Tibial artery (tissue), 4 donors: ENCODE measurements at regions not wholly inside any gene's neighbourhood (a gene's known extent, or its start where the extent isn't known, plus 50 kb on each side); places are given as distances from the start of the nearest gene placed in this dataset.

Experiments
- DNase-seq, 2 donors: peaks; one replicate each; pipeline ENCODE4 v3.0.0-alpha.2; 2019
- H3K27ac ChIP-seq, 2 donors: fragments of 200-600 bp; sonication (generic) in 1 of 2; 1 replicate in 1 of 2; 2 replicates in 1 of 2; pipeline ENCODE4 v1.5.1; 2018 to 2019; ENCODE audit warnings: mild to moderate bottlenecking in 1 of 2
- H3K27me3 ChIP-seq, 2 donors: fragments of 200-600 bp; sonication (generic) in 1 of 2; one replicate each; pipeline versions ENCODE4 v1.5.1 to v1.6.0; 2016 to 2019
- H3K36me3 ChIP-seq, 3 donors: fragments of 200-600 bp; sonication (generic) in 2 of 3; one replicate each; pipeline ENCODE4 v1.5.1; 2016 to 2019; ENCODE audit warnings: mild to moderate bottlenecking in 2 of 3
- H3K4me1 ChIP-seq, 4 donors: fragments of 200-600 bp; sonication (generic) in 2 of 4; 1 replicate in 3 of 4; 2 replicates in 1 of 4; pipeline ENCODE4 v1.5.1; 2016 to 2019
- H3K4me3 ChIP-seq, 2 donors: fragments of 200-600 bp; sonication (generic) in 1 of 2; 1 replicate in 1 of 2; 2 replicates in 1 of 2; pipeline ENCODE4 v1.5.1; 2018 to 2019; ENCODE audit warnings: mild to moderate bottlenecking in 2 of 2
- H3K9me3 ChIP-seq, 3 donors: fragments of 200-600 bp; sonication (generic) in 1 of 3; one replicate each; pipeline ENCODE4 v1.5.1; 2016 to 2019
- intact Hi-C: fragments of 100-400 bp; cut with DNase I; formaldehyde crosslinking; loops from one replicate; pipeline ENCODE4 v1.15.0; 2023; ENCODE audit warnings: low total_unique reads
- TF ChIP-seq, protein P1 (sequence below), 2 experiments: fragments of 200-600 bp in 1 of 2; fragments of 450-650 bp in 1 of 2; IDR thresholded peaks; one replicate each; pipeline ENCODE4 v1.5.1; 2017 to 2019; ENCODE audit warnings: antibody characterized with exemption in 2 of 2, mild to moderate bottlenecking in 1 of 2, moderate library complexity in 1 of 2

DNA sequence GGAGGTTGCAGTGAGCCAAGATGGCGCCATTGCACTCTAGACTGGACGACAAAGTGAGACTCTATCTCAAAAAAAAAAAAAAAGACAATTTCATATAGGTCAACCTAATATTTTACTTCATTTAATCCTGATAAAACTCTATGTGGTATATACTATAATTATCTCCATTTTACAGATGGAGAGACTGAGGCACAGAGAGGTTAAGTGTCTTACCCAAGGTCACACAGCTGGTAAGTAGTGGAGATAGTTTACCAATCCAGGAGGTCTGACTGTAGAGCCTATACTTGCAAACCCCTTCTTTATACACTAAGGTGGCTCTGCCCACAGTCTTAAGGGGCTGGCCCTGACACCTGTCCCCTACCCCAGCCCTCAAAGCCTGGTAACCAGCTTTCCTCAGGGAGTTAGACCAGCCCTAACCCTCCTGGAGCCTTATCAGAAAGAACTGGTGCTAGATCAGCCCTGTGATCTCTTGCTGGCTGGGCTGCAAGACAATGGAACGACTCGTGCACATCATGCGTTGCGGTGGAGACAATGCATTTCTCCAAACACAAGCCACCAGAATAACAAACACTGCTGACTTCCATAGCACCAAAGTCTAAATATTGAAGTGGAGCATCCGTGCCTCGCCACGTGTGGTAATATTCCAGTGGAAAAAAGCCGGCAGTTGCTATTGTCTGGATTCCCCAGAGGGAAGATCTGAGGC lies 60.0 kb upstream of the SMAD3 start:
- Histone ChIP-seq H3K27me3 (no peaks in the 10 kb centered on the region), H3K4me1 (no peaks in the 10 kb centered on the region), H3K4me3 (no peak overlapping the region), H3K27ac (no peak overlapping the region), H3K9me3 (no peaks in the 10 kb centered on the region), H3K36me3 (no peaks in the 10 kb centered on the region)
- TF ChIP-seq, protein P1, sequence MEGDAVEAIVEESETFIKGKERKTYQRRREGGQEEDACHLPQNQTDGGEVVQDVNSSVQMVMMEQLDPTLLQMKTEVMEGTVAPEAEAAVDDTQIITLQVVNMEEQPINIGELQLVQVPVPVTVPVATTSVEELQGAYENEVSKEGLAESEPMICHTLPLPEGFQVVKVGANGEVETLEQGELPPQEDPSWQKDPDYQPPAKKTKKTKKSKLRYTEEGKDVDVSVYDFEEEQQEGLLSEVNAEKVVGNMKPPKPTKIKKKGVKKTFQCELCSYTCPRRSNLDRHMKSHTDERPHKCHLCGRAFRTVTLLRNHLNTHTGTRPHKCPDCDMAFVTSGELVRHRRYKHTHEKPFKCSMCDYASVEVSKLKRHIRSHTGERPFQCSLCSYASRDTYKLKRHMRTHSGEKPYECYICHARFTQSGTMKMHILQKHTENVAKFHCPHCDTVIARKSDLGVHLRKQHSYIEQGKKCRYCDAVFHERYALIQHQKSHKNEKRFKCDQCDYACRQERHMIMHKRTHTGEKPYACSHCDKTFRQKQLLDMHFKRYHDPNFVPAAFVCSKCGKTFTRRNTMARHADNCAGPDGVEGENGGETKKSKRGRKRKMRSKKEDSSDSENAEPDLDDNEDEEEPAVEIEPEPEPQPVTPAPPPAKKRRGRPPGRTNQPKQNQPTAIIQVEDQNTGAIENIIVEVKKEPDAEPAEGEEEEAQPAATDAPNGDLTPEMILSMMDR (IDR thresholded peaks at IDR 0.05) = no peak
- intact Hi-C loops = no loop called here
- no peak for DNase-seq

DNA sequence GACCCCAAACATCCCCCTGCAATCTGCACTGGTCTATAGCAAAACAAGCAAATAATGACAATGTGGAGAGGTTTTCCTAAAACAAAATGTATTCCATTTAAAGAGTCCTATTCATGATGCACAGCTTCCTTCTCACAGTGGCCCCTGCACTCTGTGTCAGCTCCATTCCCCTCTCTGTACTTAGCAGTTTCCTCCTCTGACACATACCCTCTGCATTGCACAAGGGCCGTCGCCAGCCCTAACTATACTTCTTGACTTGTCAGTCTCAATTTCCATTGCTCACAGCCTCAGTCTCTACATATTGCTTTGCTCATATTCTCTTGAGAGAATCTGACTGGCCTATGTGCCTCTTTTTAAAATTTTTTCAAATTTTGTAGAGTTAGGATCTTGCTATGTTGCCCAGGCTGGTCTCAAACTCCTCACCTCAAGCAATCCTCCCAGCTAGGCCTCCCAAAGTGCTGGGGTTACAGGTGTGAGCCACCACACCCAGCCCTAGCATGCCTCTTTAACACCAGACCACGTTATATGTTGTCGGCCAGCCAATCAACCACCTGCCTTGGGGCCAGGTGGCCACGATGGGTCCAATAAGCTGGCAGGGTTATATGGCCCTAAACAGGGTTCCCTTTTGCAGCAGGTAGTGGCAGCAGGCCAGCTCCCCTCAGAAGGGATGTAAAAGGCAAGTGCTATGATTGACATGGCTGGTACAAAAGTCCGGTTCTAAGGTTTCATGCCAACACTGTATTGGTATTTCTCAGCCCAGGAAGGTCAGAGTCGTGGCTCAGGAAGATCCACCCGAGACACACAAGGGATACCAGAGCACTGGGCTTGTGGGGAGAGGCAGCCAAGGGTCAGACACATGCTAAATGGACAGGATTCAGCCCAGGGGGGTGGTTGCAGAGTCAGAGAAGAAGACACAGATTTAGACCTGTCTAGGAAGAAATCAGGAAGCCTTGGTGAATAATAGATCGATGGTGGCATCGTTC lies 59.0 kb upstream of the SMAD3 start:
- Histone ChIP-seq H3K4me3 (no peak overlapping the region), H3K36me3 (no peaks in the 10 kb centered on the region), H3K27ac (no peak overlapping the region), H3K4me1 (no peaks in the 10 kb centered on the region), H3K27me3 (no peaks in the 10 kb centered on the region), H3K9me3 (no peaks in the 10 kb centered on the region)
- DNase-seq = no peak
- intact Hi-C loops = no loop called here
- TF ChIP-seq, protein P1 (IDR thresholded peaks at IDR 0.05) = no peak

DNA sequence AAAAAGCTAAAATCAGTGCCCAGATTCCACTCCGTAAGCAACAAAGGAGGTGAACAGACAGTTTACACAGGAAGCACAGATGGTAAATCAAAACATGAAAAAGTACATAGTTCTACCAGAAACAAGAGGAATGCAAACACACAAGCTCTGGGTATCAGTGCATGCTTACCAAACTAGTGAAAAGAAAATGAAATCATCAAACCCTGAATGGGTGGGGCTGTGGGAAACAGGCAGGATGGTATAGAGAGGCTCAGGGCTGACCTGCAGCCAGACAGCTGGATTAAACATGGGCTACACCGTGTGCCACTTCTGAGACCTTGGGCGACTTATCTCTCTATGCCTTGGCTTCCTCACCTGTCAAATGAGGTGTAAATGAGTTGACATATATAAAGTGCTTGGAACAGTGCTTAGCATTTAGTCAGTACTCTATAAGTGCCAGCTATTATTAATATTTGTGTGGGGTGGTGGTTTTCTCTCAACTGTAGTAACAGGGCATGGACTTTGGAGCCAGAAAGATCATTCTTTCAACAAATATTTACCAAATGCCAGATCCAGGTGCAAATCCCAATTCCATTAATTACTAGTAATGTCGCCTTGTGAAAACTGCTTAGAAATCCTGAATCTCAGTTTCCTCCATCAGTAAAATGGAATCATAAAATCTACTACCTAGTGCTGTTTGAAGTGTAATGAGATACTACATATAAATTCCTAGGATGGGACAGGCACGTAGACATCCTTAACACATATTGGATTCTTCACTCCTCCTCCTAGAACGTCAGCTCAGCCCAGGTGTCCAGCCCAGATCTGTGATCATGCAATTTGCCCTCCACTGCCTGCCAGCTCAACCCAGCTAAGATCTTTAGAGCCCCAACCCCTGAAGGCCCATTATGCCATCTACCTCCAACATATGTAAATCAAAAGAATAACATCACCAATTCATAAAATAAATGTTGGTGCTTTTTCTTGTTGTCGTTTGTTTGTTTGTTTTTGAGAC lies 55.5 kb upstream of the SMAD3 start:
- H3K27me3 ChIP-seq = no peaks in the 10 kb centered on the region
- no peak overlapping the region for H3K27ac ChIP-seq
- H3K4me1 ChIP-seq = peaks cover 0 to 5% (median 0%) of the 10 kb centered on the region in 4 donors
- DNase-seq = no peak
- TF ChIP-seq, protein P1 (IDR thresholded peaks at IDR 0.05) = no peak
- no peaks in the 10 kb centered on the region for H3K36me3 ChIP-seq
- H3K9me3 ChIP-seq = no peaks in the 10 kb centered on the region
- intact Hi-C loops = no loop called here
- no peak overlapping the region for H3K4me3 ChIP-seq

DNA sequence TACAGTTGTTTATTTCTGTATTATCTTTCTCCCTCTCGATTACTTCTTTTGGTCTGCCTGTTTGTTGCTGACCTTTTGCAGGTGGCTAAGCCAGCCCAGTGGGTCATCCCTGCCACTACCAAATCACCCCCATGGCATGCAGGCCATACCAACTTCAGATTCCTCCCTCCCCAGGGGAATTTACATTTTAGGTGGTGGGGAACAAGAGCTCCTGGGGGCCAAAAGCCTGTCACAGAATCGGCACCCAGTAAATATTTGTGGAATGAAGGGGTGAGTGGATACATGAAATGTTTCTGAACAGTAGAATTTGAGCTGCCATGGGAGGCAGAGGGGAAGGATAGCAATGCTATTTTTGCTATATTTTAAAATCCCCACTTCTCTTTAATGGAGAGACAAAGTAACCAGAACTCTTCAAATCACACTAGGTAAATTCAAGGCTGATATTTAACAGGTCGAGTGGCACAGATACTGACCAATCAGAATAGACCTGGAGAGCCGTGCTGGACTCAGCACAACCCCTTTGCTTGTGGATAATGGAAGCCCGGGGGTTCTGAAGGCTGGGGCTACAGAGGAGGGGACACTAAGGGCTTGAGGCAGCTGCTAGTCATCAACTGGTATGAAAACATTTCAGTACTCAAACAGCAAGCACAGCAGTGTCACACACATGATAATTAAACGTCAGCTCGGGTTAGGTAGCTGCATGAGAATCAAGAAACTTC lies 54.3 kb upstream of the SMAD3 start:
- TF ChIP-seq, protein P1 (IDR thresholded peaks at IDR 0.05) = no peak
- H3K9me3 ChIP-seq = no peaks in the 10 kb centered on the region
- H3K4me3 ChIP-seq = no peak overlapping the region
- peaks cover 0 to 5% (median 0%) of the 10 kb centered on the region in 4 donors for H3K4me1 ChIP-seq
- H3K27me3 ChIP-seq = no peaks in the 10 kb centered on the region
- H3K36me3 ChIP-seq = no peaks in the 10 kb centered on the region
- no peak overlapping the region for H3K27ac ChIP-seq
- no peak for DNase-seq
- intact Hi-C loops = no loop called here
